Left colon (tissue), 2 donors: ENCODE measurements at regions not wholly inside any gene's neighbourhood (a gene's known extent, or its start where the extent isn't known, plus 50 kb on each side); places are given as distances from the start of the nearest gene placed in this dataset.
A peak's percentile ranks its signal among the peaks of the same experiment; 100 is the strongest.
"Not testable (repeated sequence)": the region's sequence is repeated elsewhere in the genome, so short reads cannot be mapped to it uniquely, and the experiment has no call there.

Source experiments
- ATAC-seq: fragments of 200-7000 bp; cut with Tn5 transposase; one replicate; pipeline ENCODE4 v1.9.1; 2020; ENCODE audit warnings: mild to moderate bottlenecking, moderate library complexity
- DNase-seq, 2 donors: peaks; one replicate each; pipeline ENCODE4 v3.0.0-alpha.2; 2020
- intact Hi-C, 2 donors: fragments of 100-400 bp; cut with DNase I in 1 of 2; cut with micrococcal nuclease in 1 of 2; formaldehyde crosslinking; loops; one replicate each; pipeline versions ENCODE4 v1.11.2 to v1.14.0; 2022; cut with DNase I, micrococcal nuclease
- donor health status: DM: no; HTN: no; CAD: no.
- donor health status: DM: yes; HTN: yes; CAD: no.

GRCh38 chr1:78237364-78237916 is 191.7 kb downstream of the GIPC2 start:
- intact Hi-C loops: no loop called here
- DNase-seq (peak; percentile 48 to 79), ATAC-seq (peak; percentile 98)

DNA sequence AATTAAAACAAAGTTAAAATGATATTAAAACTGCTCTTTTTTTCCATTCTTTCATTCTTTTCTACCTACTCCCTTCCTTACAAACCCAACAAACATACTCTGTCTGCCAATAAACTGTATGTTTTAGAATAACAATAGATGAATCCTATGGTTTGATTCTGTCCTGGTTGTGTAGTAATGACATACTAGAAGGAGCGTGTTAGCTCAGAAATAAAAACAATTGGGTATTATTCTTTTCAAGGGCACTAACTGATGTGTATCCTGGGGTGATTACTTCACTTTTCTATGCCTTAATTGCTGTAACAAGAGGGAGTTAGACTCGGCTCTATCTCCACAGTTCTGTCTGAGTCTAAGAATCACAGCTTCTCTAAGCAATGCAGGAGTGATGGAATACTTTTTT is 194.4 kb downstream of the GIPC2 start:
- ATAC-seq: no peak
- intact Hi-C loops: no loop called here
- no peak for DNase-seq

DNA sequence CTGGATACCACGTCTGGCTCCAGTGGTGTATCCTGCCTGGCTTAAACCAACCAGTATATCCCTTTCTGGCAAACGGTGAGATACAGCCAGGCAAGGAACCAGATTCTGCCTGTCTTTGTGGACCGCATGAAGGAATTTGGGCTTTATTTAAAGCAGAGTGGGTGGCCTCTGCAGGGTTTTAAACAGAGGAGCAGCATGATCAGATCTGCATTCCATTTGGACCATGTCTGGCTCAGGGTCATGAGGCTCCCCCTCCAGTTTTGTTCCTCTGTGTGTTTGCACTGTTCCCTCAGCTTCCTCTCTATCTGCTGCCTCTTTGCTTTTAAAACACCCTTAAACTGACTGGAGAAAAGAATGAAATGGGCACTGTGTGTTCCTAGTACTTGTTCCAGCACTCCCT is 195.0 kb downstream of the GIPC2 start:
- ATAC-seq (no peak), DNase-seq (no peak)
- intact Hi-C loops: no loop called here

- ATAC-seq (no peak), DNase-seq (no peak)
- intact Hi-C loops: no loop called here
These were observed 201.3 kb downstream of the GIPC2 start for GRCh38 chr1:78247079-78247478.

GRCh38 chr1:78250201-78250600 is 204.4 kb downstream of the GIPC2 start:
- DNase-seq: no peak
- intact Hi-C loops: no loop called here
- ATAC-seq: no peak

- no peak for DNase-seq
- ATAC-seq: peak; percentile 98
- intact Hi-C loops: no loop called here
These were observed 208.8 kb downstream of the GIPC2 start for GRCh38 chr1:78254517-78254916.

DNA sequence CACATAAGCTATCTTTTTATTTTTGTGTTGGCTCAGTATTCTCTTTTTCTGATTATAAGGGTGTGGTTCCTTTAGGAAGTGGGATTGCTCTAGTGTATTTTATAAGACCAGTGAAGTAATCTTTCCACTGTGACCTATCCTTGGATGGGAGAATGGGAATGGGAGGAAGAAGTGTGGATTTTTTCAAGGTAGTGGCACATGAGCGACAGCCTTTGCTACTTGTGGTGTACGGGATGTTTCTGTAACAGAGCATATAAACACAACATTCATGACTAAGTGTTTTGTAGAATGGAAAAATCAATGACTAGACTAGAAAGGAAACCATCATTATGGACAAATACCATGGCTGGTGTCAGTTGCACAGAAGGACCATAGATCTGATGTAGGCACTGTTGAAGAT is 209.6 kb downstream of the GIPC2 start:
- ATAC-seq: peak; percentile 11
- no peak for DNase-seq
- intact Hi-C loops: no loop called here

GRCh38 chr1:78255846-78256245 is 210.1 kb downstream of the GIPC2 start:
- no peak for ATAC-seq
- no peak for DNase-seq
- intact Hi-C loops: no loop called here

- DNase-seq: no peak
- ATAC-seq: no peak
- intact Hi-C loops: no loop called here
These were observed 217.7 kb downstream of the GIPC2 start for GRCh38 chr1:78263459-78263858.

DNA sequence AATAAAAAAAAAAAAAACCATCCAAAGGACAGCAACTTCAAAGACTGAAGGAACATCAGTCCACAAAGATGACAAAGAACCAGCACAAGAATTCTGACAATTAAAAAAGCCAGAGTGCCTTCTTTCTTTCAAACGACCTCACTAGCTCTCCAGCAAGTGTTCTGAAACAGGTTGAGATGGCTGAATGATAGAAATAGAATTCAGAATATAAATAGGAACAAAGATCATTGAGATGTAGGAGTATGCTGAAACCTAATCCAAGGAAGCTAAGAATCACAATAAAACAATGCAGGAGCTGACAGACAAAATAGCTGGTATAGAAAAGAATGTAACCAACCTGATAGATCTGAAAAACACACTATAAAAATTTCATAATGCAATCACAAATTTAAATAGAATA is 218.2 kb downstream of the GIPC2 start:
- ATAC-seq: no peak
- intact Hi-C loops: no loop called here
- no peak for DNase-seq

GRCh38 chr1:78267513-78268218 is 221.9 kb downstream of the GIPC2 start:
- ATAC-seq (no peak), DNase-seq (no peak)
- intact Hi-C loops: no loop called here

DNA sequence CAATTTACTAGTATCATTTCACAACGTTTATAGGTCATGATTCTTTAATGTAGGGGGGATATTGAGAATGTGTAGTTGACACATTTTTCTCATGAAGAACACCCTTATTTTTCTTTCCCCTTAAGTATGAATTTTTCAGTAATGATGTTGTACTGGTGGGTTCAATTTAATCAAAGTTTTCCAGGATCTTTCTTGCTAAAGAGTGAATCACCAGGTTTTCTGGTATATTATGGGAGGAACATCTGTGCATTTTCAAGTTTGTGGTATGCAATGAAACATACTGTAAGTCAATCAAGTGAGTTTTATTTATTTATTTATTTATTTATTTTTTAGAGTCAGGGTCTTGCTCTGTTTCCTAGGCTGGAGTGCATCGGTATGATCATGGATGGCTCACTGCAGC is 221.2 kb upstream of the PTGFR start:
- DNase-seq (no peak), ATAC-seq (no peak)
- intact Hi-C loops: no loop called here

GRCh38 chr1:78271423-78271822 is 219.4 kb upstream of the PTGFR start:
- DNase-seq, intact Hi-C loops, ATAC-seq: not testable (repeated sequence)

DNA sequence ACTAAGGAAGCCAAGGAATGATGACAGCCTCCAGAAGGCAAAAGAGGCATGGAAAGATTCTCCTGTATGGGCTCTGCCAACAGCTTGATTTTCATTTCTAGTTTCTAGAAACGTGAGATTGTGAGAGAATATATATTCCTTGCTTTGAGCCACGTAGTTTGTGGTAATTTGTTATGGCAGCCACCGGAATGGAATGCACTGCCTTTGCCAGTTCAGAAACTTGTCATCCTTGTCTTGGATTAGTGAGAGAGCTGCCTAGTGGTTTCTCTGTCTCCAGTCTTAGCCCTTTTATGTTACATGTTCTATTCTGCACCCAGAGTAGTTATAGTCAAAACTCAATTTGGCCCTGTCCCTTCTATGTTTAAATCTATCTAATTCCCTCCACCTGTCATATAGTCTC is 216.0 kb upstream of the PTGFR start:
- intact Hi-C loops: no loop called here
- DNase-seq (no peak), ATAC-seq (no peak)

GRCh38 chr1:78275456-78275855 is 215.3 kb upstream of the PTGFR start:
- ATAC-seq (no peak), DNase-seq (no peak)
- intact Hi-C loops: no loop called here

DNA sequence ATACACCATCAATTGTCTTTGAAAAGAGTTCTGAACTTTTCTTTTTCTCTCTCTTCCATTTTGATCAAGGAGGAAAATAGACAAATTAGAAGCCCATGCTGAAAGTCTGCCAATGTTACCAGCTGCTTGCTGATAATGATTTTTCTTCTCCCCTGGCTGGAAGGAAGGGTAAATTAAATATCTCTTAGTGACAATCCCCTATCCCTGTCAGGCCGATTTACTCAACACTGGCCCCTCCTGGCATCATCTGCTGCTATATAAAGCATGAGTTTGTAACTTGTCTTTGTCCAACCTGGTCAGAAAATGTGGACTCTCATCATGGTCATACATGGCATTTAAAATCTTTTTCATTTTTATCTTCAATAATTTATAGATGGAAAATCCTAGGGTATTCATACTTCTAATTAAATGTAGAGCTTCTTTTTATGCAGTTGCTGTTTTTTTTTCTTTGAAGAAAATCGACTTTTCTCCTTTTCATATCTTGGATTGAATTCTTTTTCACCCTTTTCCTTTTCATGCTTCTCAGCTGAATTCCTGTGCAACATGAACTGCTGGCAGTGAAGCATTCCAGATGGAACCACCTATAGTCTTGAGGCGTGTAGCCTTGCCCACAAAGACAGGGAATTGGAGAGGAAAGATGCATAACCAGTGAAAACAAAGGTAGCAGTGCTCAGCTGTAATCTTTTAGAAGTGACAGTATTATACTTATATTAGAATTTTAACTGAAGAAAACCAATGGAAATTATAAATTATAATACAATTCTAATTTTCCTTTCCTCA is 214.7 kb upstream of the PTGFR start:
- no peak for ATAC-seq
- intact Hi-C loops: no loop called here

GRCh38 chr1:78277253-78277652 is 213.5 kb upstream of the PTGFR start:
- DNase-seq (no peak), ATAC-seq (no peak)
- intact Hi-C loops: no loop called here

More for the DNA sequence above, 214.7 kb upstream of the PTGFR start:
- DNase-seq: no peak

GRCh38 chr1:78279051-78279450 is 211.7 kb upstream of the PTGFR start:
- ATAC-seq (no peak), DNase-seq (no peak)
- intact Hi-C loops: no loop called here

GRCh38 chr1:78280626-78281025 is 210.1 kb upstream of the PTGFR start:
- DNase-seq (no peak), ATAC-seq (no peak)
- intact Hi-C loops: no loop called here

DNA sequence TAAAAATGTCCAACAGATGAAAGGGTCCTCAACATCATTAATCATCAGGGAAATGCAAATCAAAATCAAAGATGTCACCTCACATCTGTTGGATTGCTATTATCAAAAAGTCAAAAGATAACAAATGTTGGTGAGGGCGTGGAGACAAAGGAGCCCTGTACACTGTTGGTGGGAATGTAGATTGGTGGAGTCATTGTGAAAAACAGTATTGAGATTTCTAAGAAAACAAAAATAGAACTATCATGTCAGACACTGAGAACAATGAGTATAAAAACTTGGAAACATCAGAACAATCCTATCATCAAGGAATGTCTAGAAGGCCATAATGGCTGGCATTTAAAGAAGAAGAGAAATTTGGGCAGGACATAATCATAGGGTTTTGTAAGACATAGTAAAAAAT is 209.2 kb upstream of the PTGFR start:
- no peak for DNase-seq
- ATAC-seq: no peak
- intact Hi-C loops: no loop called here
